ENCODE measurements at regions not wholly inside any gene's neighbourhood (a gene's known extent, or its start where the extent isn't known, plus 50 kb on each side); places are given as distances from the start of the nearest gene placed in this dataset.

DNA sequence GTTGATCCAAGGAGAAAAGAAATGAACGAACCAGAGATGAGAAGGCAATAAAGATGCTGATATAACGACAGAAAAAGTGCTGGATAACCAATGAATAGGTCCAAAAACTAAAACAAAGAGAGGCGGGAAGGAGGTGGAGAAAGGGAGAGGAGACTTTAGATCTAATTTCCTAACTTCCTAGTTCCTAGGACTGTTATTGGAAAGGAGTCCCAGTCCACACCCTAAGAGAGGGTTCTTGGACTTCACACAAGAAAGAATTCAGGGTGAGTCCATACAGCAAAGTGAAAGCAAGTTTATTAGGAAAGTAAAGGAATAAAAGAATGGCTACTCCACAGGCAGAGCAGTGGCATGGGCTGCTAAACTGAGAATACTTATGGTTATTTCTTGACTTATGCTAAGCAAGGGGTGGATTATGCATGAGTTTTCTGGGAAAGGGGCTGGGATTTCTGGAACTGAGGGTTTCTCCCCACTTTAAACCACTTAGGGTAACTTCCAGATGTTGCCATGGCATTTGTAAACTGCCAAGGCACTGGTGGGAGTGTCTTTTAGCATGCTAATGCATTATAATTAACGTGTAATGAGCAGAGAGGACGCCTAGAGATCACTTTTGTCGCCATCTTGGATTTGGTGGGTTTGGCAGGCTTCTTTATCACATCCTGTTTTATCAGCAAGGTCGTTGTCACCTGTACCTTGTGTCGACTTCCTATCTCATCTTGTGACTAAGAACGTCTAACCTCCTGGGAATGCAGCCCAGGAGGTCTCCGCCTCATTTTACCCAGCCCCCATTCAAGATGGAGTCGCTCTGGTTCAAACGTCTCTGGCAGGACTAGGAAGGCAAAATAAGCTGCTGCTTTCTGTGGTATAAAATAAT lies 60.9 kb upstream of the RBM24 start:
- ChIA-PET POLR2A (no interaction called here), CTCF (ENCODE audit: low intra/inter-chr PET ratio, low total read pairs) (no interaction called here)
- Histone ChIP-seq H3K4me2 (ENCODE audit: low read depth, low read length) (no peak overlapping the region), H3K4me3 (replicated peaks in 1 of 3; ENCODE audit: insufficient read depth in 1 of 3, low read depth in 2 of 3, low read length in 3 of 3) (no peak overlapping the region), H4K20me1 (ENCODE audit: insufficient read depth, low read length) (no peaks in the 10 kb centered on the region), H3K4me1 (ENCODE audit: insufficient read depth, low read length) (no peaks in the 10 kb centered on the region), H3K9ac (ENCODE audit: insufficient read depth, low read depth, low read length) (no peak overlapping the region), H2AFZ (ENCODE audit: low read length) (no peak overlapping the region), H3K79me2 (ENCODE audit: insufficient read depth, low read length) (no peaks in the 10 kb centered on the region), H3K9me3 (ENCODE audit: low read length) (no peaks in the 10 kb centered on the region), H3K27ac (ENCODE audit: extremely low read length, insufficient read depth, low read length) (no peak overlapping the region), H3K36me3 (replicated peaks in 1 of 2; ENCODE audit: control insufficient read depth in 1 of 2, insufficient read depth in 2 of 2, low read length in 2 of 2) (no peaks in the 10 kb centered on the region), H3K27me3 (ENCODE audit: control insufficient read depth in 1 of 2, insufficient read depth in 2 of 2, low read length in 2 of 2) (no peaks in the 10 kb centered on the region; a peak in 1 of 5 replicates)
- intact Hi-C loops (cut with micrococcal nuclease; ENCODE audit: unreplicated experiment) = no loop called here
- DNase-seq (ENCODE audit: low spot score) = no peak
- in situ Hi-C loops (cut with HindIII; ENCODE audit: extremely low pct_ligation_motif_present, low pct_unique_long_range_greater_than_20kb) = no loop called here
- TF ChIP-seq PHB2 (IDR thresholded peaks at IDR 0.05; ENCODE audit: partially characterized antibody) (no peak), MTF1 (CRISPR knock-in tag; IDR thresholded peaks at IDR 0.05) (no peak), NBN (conservative IDR thresholded peaks at IDR 0.05) (no peak), REL (CRISPR knock-in tag; conservative IDR thresholded peaks at IDR 0.05) (no peak), BATF2 (CRISPR knock-in tag; IDR thresholded peaks at IDR 0.05) (no peak), ATF7 (IDR thresholded peaks at IDR 0.05) (no peak), ATF7 (CRISPR knock-in tag; IDR thresholded peaks at IDR 0.05) (no peak), ZSCAN12 (CRISPR knock-in tag; IDR thresholded peaks at IDR 0.05) (no peak), ZNF737 (CRISPR knock-in tag; IDR thresholded peaks at IDR 0.05; ENCODE audit: borderline replicate concordance) (no peak), CREB1 (IDR thresholded peaks at IDR 0.05) (no peak), CREB1 (CRISPR knock-in tag; IDR thresholded peaks at IDR 0.05) (no peak)
- TF ChIP-seq, protein P1, sequence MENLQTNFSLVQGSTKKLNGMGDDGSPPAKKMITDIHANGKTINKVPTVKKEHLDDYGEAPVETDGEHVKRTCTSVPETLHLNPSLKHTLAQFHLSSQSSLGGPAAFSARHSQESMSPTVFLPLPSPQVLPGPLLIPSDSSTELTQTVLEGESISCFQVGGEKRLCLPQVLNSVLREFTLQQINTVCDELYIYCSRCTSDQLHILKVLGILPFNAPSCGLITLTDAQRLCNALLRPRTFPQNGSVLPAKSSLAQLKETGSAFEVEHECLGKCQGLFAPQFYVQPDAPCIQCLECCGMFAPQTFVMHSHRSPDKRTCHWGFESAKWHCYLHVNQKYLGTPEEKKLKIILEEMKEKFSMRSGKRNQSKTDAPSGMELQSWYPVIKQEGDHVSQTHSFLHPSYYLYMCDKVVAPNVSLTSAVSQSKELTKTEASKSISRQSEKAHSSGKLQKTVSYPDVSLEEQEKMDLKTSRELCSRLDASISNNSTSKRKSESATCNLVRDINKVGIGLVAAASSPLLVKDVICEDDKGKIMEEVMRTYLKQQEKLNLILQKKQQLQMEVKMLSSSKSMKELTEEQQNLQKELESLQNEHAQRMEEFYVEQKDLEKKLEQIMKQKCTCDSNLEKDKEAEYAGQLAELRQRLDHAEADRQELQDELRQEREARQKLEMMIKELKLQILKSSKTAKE (CRISPR knock-in tag; IDR thresholded peaks at IDR 0.05; ENCODE audit: borderline replicate concordance) = no peak
- no TSS peak for BruUV-seq (replicated peaks)
- FAIRE-seq = no peak
- ATAC-seq = no peak
- WGBS (ENCODE audit: low lambda C conversion rate) = 15% methylated on average over 12 of the region's 12 CpGs

All from HepG2 (cell line).